MV-4-11 (cell line): ENCODE measurements at regions not wholly inside any gene's neighbourhood (a gene's known extent, or its start where the extent isn't known, plus 50 kb on each side); places are given as distances from the start of the nearest gene placed in this dataset.
"Not testable (repeated sequence)": the region's sequence is repeated elsewhere in the genome, so short reads cannot be mapped to it uniquely, and the experiment has no call there.

ENCODE experiments used
- DNase-seq: peaks from one replicate; lab custom pipeline; 2025; lab: John Stamatoyannopoulos, UW

DNA sequence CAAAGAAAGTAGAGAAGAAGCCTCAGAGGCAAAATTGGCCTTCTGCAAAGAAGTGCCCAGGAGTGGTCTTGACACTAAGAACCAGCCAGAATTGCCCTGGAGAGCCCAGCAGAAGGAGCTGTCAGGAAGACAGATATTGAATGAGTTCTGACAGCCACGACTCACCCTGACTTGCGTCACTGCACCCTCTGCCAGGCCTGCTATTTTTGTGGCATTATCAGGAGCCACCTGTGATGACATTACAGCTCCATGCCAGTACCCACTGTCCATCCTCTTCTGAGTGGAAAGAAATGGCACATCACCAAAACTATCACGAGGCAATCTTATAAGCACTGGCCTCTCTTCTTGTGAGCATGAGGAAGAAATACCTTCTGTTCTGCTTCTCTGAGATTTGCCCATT, 67.7 kb downstream of the SMIM20 start:
- no peak for DNase-seq

DNA sequence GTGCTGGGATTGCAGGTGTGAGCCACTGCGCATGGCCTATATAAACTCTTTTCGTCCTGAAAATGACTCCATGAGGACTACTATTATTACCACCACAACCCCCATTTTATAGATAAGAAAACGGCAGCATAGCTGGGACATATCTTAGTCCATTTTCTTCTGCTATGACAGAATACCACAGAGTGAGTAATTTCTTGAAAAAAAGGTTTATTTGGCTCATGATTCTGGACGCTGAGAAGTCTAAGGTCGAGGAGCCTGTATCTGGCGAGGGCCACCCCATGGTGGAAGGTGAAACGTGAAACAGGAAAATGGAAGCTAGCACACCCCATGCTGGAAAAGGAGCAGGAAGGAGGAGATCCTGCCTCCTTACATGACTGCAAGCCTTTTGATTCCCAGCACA, 68.9 kb downstream of the SMIM20 start:
- DNase-seq = no peak

DNA sequence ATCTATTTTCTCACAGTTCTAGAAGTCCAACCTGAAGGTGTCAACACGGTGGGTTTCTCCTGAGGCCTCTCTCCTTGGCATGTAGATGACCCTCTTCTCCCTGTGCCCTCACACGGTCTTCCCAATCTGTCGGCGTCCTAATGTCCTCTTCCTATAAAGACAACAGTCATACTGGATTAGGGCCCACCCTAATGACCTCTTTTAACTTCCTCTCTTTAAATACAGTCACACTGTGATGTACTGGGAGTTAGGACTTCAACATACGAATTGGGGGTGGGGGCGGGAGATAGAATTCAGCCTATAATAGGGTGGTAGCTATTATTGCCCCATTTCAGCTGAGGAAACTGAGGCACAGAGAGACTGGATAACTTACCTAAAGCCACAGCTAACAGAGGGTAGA, 70.2 kb downstream of the SMIM20 start:
- DNase-seq = no peak

DNA sequence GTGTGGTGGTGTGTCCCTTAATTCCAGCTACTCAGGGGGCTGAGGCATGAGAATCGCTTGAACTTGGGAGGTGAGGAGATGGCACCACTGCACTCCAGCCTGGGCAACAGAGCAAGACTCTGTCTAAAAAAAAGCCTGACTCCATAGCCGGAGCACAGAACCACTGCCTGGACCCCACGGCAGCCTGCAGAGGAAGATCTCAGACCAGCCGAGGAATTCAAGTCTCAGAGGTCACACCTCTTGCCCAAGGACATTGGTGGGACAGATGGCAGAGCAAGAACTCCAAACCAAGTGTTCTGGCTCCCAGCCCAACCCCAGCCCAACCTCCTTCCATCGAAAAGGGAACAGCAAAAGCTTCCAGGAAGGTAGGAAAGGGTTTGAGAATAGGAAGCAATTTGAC, 70.8 kb downstream of the SMIM20 start:
- no peak for DNase-seq

DNA sequence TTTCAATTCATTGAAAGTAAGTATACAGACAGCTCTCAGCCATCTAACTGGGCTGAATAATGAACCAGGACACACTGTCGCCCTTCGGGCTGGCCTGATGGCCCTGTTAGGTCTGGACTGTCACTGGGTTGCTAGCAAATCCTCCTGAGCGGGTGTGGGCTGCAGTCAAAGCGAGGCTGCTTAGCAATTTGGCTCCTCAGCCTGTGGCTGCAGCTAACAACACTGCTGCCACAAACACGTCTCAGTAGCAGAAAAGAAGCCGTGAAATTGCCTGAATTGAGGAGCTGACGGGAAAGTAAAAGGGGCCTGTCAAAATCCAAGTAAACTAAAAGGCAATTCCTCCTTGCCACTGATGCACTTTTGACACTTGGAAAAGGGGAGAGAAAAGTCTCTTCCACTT, 72.8 kb downstream of the SMIM20 start:
- no peak for DNase-seq

DNA sequence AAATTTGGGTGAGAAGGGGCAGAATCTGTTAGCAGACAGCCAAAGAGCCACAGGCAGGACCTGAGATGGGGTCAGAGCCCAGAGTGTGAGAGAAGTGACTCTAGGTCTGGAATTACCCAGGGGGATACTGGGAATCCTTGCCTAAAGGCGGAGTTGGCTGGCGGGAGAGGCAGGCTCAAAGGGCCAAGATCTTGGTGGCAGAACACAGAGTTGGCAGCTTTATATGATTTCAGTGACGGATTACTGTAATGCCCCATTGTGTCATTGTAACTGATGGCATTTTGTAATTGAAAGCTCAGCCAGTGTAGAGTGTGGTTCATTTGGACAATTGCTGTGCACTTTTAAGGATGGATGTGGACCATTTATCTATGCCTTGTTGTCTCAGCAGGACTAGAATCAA, 77.3 kb downstream of the SMIM20 start:
- no peak for DNase-seq

DNA sequence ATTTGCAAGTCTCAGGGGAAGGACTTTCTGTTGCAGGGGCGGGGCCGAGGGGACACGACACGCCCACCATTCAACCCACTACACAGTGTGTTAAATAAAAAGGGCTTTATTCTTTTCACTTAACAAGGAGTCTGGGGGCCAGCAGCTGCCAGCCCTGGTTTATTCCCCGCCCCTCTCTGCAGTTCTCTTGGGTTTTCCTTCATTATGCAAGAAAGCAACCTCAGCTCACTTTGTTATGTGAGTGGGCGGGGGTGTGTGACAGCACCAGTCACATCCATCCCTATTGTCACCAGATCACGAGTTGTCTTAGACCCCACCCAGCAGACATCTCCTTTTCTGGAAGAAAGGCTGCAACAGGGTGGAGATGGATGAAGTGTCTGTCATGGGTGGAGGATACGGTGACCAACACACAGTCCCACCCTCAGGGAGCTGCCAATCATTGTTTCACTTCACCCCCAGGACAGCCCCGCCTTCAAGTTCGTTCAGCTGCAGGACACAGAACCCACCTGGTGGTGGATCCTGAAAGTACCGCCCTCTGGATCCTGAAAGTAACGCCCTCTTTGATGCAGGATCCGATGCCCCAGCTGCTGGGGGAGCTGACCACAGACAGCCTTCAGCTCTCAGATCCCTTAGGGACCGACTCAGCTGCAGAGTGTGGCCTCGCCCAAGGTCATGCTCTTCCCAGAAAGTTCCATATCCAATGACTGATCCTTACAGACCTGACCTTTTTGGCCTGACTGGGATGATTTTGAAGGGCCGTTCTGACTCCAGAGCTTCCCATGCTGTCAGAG, 79.6 kb downstream of the SMIM20 start:
- peak; percentile 17 for DNase-seq

DNA sequence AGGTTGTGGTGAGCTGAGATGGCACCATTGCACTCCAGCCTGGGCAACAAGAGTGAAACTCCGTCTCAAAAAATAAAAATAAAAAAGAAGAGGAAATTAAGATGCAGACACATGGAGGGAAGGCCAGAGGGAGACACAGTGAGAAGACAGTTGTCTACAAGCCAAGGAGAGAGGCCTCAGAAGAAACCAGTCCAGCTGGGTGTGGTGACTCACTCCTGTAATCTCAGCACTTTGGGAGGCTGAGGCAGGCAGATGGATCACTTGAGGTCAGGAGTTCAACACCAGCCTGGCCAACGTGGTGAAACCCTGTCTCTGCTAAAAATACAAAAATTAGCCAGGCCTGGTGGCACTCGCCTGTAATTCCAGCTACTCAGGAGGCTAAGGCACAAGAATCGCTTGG, 80.6 kb downstream of the SMIM20 start:
- peak; percentile 82 for DNase-seq

DNA sequence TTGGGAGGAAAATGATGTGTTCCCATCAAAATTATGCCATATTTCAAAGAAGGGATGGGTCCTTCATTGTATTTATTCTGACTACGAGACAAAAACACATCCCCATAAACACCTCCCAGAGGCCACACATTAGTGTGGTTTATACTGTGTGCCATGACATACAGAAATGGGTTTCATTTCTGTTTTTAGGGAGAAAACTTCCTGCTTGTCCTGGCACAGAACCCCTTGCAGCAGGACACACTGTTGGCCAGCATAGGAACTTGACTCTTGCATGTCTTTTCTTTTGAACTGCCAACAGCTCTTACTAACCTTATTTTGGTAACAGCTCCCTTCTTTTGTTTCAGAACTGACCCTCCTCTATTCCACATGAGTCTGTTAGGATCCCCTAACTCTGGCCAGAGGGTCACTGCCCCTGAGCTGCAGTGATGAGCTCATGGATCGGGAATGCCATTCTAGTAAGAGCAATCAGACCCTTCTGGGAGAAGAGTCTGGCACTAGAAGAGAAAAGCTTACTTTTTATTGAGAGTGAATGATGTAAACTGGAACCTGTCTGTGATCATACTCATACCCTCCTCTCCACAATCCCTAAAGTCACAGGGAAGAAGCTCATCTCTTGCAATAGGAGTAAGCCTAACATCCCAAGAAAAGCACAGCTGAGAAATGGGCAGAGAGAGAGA, 86.4 kb downstream of the SMIM20 start:
- DNase-seq = peak; percentile 88

DNA sequence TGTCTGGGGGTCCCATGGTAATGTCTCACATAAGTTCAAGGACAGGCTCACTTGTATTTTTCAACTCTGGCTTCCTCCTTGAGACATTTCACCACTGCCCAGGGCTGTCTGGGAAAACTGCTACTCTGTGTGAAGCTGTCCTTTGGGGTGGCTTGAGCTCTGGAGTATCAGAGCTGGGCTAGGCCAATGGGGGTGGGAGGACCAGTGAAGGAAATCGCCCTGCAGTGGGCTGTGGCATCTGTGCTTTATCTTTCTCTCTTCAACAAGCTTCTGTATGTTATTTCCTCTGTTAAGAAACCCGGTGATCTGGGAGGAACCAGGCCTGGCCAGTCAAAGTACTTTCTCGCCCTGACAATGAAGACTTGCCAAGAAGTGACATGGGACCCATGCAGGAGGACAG, 87.4 kb downstream of the SMIM20 start:
- no peak for DNase-seq

DNA sequence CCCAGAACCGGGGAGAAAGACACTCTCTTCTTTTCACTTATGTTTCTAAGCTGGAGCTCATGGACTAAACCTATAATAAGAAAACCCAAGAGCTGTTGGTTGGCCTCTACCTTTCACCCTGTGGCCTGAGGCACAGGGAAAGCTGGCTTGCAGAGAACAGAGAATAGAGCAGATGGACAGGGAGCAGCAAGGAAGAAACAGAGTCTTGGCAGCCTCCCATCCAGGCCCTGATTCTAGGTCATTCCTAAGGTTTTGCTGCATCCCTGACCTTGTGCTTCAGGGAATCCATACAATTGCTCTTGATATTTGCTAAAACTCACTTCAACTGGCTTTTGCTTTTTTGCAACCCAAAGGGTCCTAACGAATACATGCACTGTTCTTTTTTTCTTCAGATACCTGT, 87.8 kb downstream of the SMIM20 start:
- DNase-seq = no peak

DNA sequence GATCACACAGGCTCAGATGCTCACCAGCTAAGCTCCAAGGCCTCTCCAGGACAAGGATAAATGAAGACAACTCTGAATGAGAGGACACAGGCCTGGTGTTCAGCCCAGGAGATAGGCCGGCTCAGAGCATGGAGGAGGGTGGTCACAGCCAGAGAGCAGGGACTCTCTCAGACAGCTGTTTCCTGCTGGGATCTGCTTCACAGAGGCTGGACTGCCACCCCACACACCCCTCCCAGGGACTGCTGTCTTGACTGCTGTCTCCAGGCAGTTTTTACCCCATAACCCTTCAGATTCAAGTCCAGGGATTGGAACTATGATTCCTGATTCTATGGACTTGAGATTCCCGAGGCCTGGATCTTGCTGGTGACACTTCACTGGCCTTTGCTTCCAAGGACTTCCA, 89.0 kb downstream of the SMIM20 start:
- DNase-seq = no peak

DNA sequence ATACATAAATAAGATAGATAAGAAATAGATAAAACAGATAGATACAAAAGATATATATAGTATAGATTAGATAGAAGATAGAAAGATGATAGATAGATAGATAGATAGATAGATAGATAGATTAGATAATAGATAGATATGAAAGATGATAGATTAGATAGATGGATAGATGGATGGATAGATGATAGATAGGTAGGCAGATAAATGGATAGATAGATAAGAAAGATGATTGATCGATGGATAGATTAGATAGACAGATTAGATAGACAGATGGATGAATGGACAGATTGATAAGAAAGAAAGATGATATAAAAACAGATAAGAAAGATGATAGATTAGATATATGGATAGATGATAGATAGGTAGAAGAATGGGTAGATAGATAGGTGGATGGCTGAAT, 90.3 kb downstream of the SMIM20 start:
- no peak for DNase-seq

DNA sequence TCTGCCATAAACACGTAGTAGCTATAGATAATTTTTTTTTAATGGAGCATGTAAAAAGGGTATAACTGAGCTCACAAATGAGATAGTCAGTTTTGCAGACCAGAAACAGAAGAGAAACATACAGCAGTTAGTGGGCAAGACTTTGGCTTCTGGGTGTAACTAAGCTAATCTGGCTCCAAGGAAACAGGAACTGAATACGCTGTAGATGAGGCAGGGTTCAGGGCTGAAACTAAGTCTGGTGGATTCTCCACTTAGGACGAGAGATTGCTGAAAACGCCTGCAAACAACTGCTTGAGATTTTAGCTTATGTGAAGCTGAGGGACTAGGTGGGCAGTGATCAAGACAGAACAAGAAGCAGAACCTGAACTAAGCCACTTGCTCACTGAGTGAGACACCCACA, 91.7 kb downstream of the SMIM20 start:
- peak; percentile 88 for DNase-seq

DNA sequence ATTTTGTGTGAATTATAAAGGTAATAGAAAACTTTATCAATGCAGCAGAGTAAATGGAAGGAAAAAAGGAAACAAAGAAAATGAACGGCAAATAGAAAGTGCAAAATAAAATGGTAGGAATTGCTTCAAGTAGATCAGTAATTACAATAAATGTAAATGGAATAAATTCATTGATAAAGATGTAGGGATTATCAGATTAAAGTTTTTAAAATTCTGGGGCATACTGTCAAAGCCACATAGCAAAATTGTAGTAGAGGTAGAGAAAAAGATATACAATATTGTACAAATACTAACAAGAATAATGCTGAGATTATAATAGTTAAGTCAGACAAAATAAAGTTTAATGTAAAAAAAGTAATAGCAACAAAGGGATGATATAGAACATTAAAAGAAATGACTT, 94.7 kb downstream of the SMIM20 start:
- DNase-seq = no peak

DNA sequence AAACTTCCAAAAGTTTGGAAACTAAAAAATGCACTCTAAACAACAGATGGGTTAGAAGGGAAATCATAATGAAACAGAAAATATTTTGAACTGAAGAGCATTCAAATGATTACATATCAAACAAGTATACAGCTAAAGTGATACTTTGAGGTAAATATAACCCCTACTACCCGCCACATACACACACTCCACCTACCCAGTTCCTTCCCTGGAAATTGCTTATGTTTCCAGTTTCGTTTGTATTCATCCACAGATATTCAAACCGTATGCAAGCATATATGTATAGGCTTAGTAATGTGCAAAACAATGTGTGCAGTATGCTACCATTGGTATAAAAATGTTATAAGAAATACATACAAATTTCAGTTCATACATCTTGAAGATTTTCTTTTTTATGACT, 95.5 kb downstream of the SMIM20 start:
- no peak for DNase-seq

DNA sequence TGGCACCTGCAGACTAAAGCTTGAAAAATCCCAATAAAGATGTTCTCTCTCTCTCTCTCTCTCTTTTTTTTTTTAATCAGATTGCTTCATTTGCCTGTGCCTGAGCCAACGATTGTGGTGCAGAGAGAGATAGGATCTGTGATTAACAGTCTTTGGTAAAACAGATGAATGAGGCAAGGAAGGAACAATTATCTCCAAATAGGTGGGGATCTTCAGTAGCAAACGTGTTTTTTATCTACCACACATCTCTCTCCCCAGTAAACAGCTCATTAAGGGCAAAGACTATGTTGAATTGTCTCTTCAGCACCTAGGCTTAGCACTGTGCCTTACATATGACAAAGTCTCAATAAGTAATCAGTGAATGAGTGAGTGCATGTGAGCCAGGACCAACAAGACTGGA, 96.3 kb downstream of the SMIM20 start:
- DNase-seq = no peak

DNA sequence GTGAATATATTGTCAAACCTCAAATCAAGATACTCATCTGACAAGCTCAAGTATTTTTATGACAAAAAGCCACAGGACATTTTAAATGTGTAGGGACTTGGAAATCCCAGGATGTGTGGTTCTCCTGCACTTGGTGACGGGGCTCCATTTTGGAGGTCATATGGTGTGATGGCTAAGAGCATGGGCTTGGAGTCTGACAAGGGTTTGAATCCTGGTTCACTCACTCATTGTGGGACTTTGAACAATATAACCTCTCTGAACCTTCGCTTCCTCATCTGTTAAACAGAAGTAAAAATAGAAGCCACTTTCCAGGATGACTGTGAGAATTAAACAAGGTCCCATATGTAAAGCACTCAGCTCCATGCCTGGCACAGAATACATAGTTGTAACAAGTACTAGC, 99.6 kb downstream of the SMIM20 start:
- no peak for DNase-seq

DNA sequence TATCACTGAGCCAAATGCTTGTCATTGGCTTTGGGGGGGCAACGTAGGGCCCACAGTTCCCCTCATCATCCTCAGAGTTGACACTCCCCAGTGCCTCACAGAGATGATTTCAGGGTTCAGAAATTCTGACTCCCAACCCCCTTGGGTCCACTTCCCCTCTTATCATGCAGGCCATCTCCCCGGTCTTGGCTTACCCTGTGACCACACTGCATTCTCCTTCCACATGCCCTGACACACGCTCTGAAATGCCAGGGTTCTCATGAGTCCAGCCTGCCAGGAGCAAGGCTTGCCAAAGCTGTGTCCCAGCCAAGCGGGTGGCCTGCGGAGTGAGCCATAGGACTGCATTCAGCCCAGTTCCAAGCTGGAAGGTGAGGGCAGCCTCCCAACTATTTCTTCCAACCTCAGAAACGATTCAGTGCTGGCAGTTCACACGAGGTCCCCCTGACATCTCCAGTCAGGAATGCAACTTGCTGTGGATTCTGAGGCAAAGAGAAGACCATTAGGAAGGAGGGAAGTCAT, 101.2 kb downstream of the SMIM20 start:
- DNase-seq = peak; percentile 21

DNA sequence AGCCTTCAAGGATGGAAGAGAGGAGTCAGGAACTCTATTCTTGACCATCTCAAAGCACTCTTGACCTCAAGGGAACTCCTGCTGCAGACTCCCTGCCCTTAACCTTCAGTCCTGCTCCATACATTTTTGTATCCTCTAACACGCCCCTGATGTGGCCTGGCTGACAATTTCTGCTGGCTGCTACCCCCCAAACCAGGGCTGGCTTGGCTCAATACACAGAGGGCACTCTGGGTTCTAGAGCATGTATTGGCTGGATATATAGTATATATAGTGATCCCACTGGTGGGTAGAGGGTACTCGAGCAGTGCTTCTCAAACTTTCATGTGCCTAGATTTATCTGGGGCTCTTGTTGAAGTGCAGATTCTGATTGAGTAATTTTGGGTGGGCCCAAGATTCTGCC, 101.9 kb downstream of the SMIM20 start:
- no peak for DNase-seq

DNA sequence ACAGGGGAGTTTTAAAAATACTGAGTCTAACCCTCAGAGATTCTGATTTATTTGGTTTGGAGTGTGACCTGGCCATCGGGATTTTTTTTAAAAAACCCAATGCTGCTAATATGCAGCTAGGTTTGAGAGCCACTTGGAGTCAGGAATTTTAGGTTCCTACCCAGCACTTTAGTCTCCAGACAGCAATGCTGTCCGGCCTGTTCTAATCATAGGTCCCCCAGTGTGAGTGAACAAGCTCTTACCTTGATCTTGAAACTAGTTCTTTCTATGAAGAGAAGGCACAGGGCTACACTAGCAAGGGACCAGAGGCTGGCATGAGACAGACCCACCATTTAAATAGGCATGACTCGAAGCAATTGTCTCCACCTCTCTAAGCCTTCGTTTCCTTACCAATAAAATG, 103.5 kb downstream of the SMIM20 start:
- DNase-seq = no peak

DNA sequence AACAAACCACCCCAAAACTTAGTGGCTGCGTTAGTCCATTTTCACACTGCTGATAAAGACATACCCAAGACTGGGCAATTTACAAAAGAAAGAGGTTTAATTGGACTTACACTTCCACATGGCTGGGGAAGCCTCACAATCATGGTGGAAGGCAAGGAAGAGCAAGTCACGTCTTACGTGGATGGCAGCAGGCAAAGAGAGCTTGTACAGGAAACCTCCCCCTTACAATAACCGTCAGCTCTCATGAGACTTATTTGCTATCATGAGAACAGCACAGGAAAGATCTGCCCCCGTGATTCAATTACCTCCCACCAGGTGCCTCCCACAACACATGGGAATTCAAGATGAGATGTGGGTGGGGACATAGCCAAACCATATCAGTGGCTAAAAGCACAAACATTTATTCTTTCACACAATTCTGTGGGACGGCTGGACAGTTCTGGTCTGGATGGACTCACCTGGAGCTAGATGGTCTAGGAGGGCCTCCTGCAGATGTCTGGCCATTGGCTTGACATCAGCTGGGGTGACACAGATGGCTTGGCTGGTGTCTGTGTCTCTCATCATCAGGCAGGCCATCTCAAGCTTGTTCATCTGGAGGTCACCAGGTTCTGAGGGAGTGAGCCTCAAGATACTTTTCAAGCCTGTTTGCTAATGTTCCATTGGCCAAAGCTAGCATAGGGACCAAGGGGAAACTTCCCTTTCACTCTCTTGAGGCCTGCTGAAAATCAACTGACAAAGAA, 104.1 kb downstream of the SMIM20 start:
- DNase-seq = not testable (repeated sequence)

DNA sequence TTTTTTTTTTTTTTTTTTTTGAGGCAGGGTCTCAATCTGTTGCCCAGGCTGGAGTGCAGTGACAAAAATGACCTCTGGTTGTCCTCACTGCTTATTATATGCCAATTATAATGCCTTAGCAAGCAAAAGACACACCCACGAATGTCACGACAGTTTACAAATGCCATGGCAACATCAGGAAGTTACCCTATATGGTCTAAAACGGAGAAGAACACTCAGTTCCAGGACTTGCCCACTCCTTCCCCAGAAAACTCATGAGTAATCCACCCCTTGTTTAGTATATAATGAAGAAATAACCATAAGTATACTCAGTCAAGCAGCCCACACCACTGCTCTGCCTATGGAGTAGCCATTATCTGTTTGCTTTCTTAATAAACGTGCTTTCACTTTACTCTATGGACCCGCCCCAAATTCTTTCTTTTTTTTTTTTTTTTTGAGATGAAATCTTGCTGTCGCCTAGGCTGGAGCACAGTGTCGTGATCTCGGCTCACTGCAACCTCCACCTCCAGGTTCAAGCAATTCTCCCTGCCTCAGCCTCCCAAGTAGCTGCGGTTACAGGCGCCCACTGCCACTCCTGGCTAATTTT, 106.2 kb downstream of the SMIM20 start:
- peak; percentile 83 for DNase-seq
